SK-N-SH (cell line): ENCODE measurements at regions not wholly inside any gene's neighbourhood (a gene's known extent, or its start where the extent isn't known, plus 50 kb on each side); places are given as distances from the start of the nearest gene placed in this dataset.

ENCODE experiments used
- CTCF ChIA-PET: fragments of 300-600, 350-600 bp; formaldehyde crosslinking; extraction: SDS; loops from one replicate; lab custom pipeline; 2021; lab: Yijun Ruan, JAX
- POLR2A ChIA-PET: fragments of 350-600 bp; sonication (Branson Sonifier 250); formaldehyde crosslinking; extraction: SDS; loops from one replicate; lab custom pipeline; 2020; ENCODE audit warnings: antibody characterized with exemption, inconsistent platforms; lab: Yijun Ruan, JAX
- DNase-seq: peaks from one replicate; pipeline ENCODE4 v3.0.0; 2012
- H2AFZ ChIP-seq: fragments of 200-600 bp; sonication (generic); 2 replicates; pipeline ENCODE4 v1.8.1; 2016; ENCODE audit warnings: antibody characterized with exemption, mild to moderate bottlenecking, low read depth
- H3F3A ChIP-seq: fragments of 200-600 bp; sonication (generic); replicated peaks from 2 replicates; pipeline ENCODE3; 2016; ENCODE audit warnings: antibody characterized with exemption, mild to moderate bottlenecking; ENCODE audit not compliant: insufficient read depth
- H3K27ac ChIP-seq, 2 experiments: fragments of 200-500 bp in 1 of 2; fragments of 200-600 bp in 1 of 2; sonication (Bioruptor generic) in 1 of 2; sonication (generic), shearing (Covaris generic) in 1 of 2; 2 replicates each; pipeline versions ENCODE4 v1.5.1 to v1.6.1; 2014 to 2016; ENCODE audit warnings: low read depth in 2 of 2, inconsistent platforms in 1 of 2, low read length in 1 of 2, mild to moderate bottlenecking in 1 of 2, mixed read lengths in 1 of 2
- H3K27me3 ChIP-seq: fragments of 200-600 bp; sonication (generic), shearing (Covaris generic); 2 replicates; pipeline ENCODE4 v1.6.1; 2016; ENCODE audit warnings: mixed run types; ENCODE audit not compliant: insufficient read depth
- H3K36me3 ChIP-seq, 2 experiments: fragments of 200-500 bp in 1 of 2; fragments of 200-600 bp in 1 of 2; sonication (Bioruptor generic) in 1 of 2; sonication (generic) in 1 of 2; replicated peaks in 1 of 2; 2 replicates each; pipeline versions ENCODE3 to v1.5.1; 2014 to 2016; ENCODE audit warnings: low read length in 1 of 2, mild to moderate bottlenecking in 1 of 2; ENCODE audit not compliant: insufficient read depth in 2 of 2, control insufficient read depth in 1 of 2
- H3K4me1 ChIP-seq, 2 experiments: fragments of 200-500 bp in 1 of 2; fragments of 200-600 bp in 1 of 2; sonication (Bioruptor generic) in 1 of 2; sonication (generic), shearing (Covaris generic) in 1 of 2; 2 replicates each; pipeline versions ENCODE4 v1.5.1 to v1.6.1; 2014 to 2016; ENCODE audit warnings: low read depth in 1 of 2, low read length in 1 of 2, mixed run types in 1 of 2; ENCODE audit not compliant: insufficient read depth in 2 of 2, control insufficient read depth in 1 of 2
- H3K4me2 ChIP-seq: fragments of 200-600 bp; sonication (generic), shearing (Covaris generic); 2 replicates; pipeline ENCODE4 v1.6.1; 2017; ENCODE audit warnings: mixed run types
- H3K4me3 ChIP-seq, 2 experiments: fragments of 200-500 bp in 1 of 2; fragments of 200-600 bp in 1 of 2; sonication (Bioruptor generic) in 1 of 2; sonication (generic), shearing (Covaris generic) in 1 of 2; 2 replicates each; pipeline versions ENCODE4 v1.5.1 to v1.8.1; 2014 to 2016; ENCODE audit warnings: low read depth in 2 of 2, inconsistent platforms in 1 of 2, low read length in 1 of 2, mild to moderate bottlenecking in 1 of 2, mixed read lengths in 1 of 2, moderate library complexity in 1 of 2
- H3K79me2 ChIP-seq: fragments of 200-600 bp; sonication (generic); 2 replicates; pipeline ENCODE4 v1.8.1; 2017; ENCODE audit warnings: mild to moderate bottlenecking; ENCODE audit not compliant: insufficient read depth
- H3K9ac ChIP-seq: fragments of 200-600 bp; sonication (generic); 2 replicates; pipeline ENCODE4 v1.6.1; 2017; ENCODE audit warnings: mixed run types
- H3K9me2 ChIP-seq: fragments of 200-600 bp; sonication (generic); 2 replicates; pipeline ENCODE4 v1.6.1; 2017; ENCODE audit warnings: mixed run types
- H3K9me3 ChIP-seq: fragments of 200-600 bp; sonication (generic); 2 replicates; pipeline ENCODE4 v1.6.1; 2017; ENCODE audit warnings: mixed run types, mild to moderate bottlenecking, moderate library complexity
- H4K20me1 ChIP-seq: fragments of 200-600 bp; sonication (generic); 2 replicates; pipeline ENCODE4 v1.6.1; 2017; ENCODE audit warnings: mild to moderate bottlenecking, mixed run types; ENCODE audit not compliant: insufficient read depth
- CHD2 ChIP-seq: fragments of 150-350 bp; IDR thresholded peaks from 2 replicates; pipeline ENCODE4 v1.6.1; 2018; ENCODE audit warnings: low read length; ENCODE audit not compliant: partially characterized antibody
- EP300 ChIP-seq, 2 experiments: IDR thresholded peaks; 2 replicates each; pipeline versions ENCODE4 v1.4.0 to v1.6.1; 2012; ENCODE audit warnings: borderline replicate concordance in 1 of 2, low read depth in 1 of 2, low read length in 1 of 2
- EZH2phosphoT487 ChIP-seq: fragments of 200-600 bp; sonication (generic); IDR thresholded peaks from 2 replicates; pipeline ENCODE4 v1.6.1; 2017; ENCODE audit warnings: low read depth, mixed run types, mild to moderate bottlenecking, antibody characterized with exemption, moderate library complexity, borderline replicate concordance
- FOSL2 ChIP-seq: IDR thresholded peaks from 2 replicates; pipeline ENCODE4 v1.4.0; 2012; ENCODE audit warnings: low read depth, mild to moderate bottlenecking, moderate library complexity, borderline replicate concordance
- FOXJ3 ChIP-seq: sonication (generic); formaldehyde crosslinking; IDR thresholded peaks from 2 replicates; pipeline ENCODE4 v1.5.1; 2020; ENCODE audit warnings: mild to moderate bottlenecking, missing genetic modification reagents
- JUND ChIP-seq: IDR thresholded peaks from 2 replicates; pipeline ENCODE4 v1.4.0; 2012
- MEF2A ChIP-seq: IDR thresholded peaks from 2 replicates; pipeline ENCODE4 v1.4.0; 2012; ENCODE audit warnings: low read depth, borderline replicate concordance
- NFIC ChIP-seq: IDR thresholded peaks from 2 replicates; pipeline ENCODE4 v1.4.0; 2012; ENCODE audit warnings: borderline replicate concordance
- POLR2AphosphoS5 ChIP-seq: IDR thresholded peaks from 2 replicates; pipeline ENCODE4 v1.6.1; 2012; ENCODE audit warnings: low read depth, low read length
- RAD21 ChIP-seq: IDR thresholded peaks from 2 replicates; pipeline ENCODE4 v1.6.1; 2012; ENCODE audit warnings: mild to moderate bottlenecking, low read length
- SIN3A ChIP-seq: IDR thresholded peaks from 2 replicates; pipeline ENCODE4 v1.6.1; 2012; ENCODE audit warnings: low read depth, mild to moderate bottlenecking, low read length, moderate library complexity, borderline replicate concordance
- TAF1 ChIP-seq: IDR thresholded peaks from 2 replicates; pipeline ENCODE4 v1.6.1; 2012; ENCODE audit warnings: low read depth, mild to moderate bottlenecking, low read length, moderate library complexity, borderline replicate concordance
- TEAD4 ChIP-seq: IDR thresholded peaks from 2 replicates; pipeline ENCODE4 v1.4.0; 2012; ENCODE audit warnings: mild to moderate bottlenecking, borderline replicate concordance; ENCODE audit not compliant: insufficient read depth
- WGBS: methylation state at CpG from one replicate; pipeline ENCODE4 v1.1.6; 2017; ENCODE audit warnings: low lambda C conversion rate; 5-methylcytosine and 5-hydroxymethylcytosine counted together
- TF ChIP-seq, protein P1 (sequence below): IDR thresholded peaks from 2 replicates; pipeline ENCODE4 v1.4.0; 2012; ENCODE audit warnings: low read depth, borderline replicate concordance
- TF ChIP-seq, protein P2 (sequence below): IDR thresholded peaks from 2 replicates; pipeline ENCODE4 v1.4.0; 2012; ENCODE audit warnings: low read depth, borderline replicate concordance
- TF ChIP-seq, protein P3 (sequence below): IDR thresholded peaks from 2 replicates; pipeline ENCODE4; 2012
- TF ChIP-seq, protein P4 (sequence below): IDR thresholded peaks from 2 replicates; pipeline ENCODE4 v1.6.1; 2012; ENCODE audit warnings: mild to moderate bottlenecking, low read depth, low read length, moderate library complexity
- TF ChIP-seq, protein P5 (sequence below): fragments of 200-600 bp; sonication (generic); IDR thresholded peaks from 2 replicates; pipeline ENCODE4 v1.6.1; 2017; ENCODE audit warnings: antibody characterized with exemption, mild to moderate bottlenecking, moderate library complexity
- TF ChIP-seq, protein P6 (sequence below): IDR thresholded peaks from 2 replicates; pipeline ENCODE4 v1.4.0; 2012; ENCODE audit warnings: low read depth

DNA sequence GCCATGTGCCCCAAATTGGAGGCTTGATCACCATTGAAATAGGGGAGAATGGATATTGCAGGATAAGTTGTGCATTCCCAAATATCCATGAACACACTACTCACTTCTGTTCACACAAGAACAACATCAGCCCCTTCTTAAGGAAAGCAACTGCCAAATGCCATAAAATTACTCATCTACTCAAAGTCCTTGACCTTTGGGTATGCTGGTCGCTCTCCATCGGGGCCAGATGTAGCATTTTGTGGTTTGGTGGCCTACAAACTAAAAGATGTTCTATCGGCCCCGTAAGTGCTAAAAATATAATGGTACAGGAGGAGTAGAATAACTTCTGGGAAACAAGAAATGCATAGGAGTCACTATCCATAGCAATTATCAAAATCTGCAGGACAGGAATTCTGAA is 362.6 kb downstream of the AEBP2 start:
- POLR2A ChIA-PET: no interaction called here

More for the DNA sequence above, 362.6 kb downstream of the AEBP2 start:
- WGBS: 54% methylated on average over 4 of the region's 4 CpGs
- H3K27ac ChIP-seq: no peak overlapping the region
- no peaks in the 10 kb centered on the region for H3K9me2 ChIP-seq
- H3K9me3 ChIP-seq: no peaks in the 10 kb centered on the region
- no peak overlapping the region for H3K4me2 ChIP-seq
- CTCF ChIA-PET: no interaction called here
- no peaks in the 10 kb centered on the region for H4K20me1 ChIP-seq
- H3K4me3 ChIP-seq: no peak overlapping the region
- H3F3A ChIP-seq: peaks cover 5% of the 10 kb centered on the region
- H2AFZ ChIP-seq: no peak overlapping the region
- no peak for TF ChIP-seq FOXJ3 (CRISPR knock-in tag)
- TF ChIP-seq, protein P1, sequence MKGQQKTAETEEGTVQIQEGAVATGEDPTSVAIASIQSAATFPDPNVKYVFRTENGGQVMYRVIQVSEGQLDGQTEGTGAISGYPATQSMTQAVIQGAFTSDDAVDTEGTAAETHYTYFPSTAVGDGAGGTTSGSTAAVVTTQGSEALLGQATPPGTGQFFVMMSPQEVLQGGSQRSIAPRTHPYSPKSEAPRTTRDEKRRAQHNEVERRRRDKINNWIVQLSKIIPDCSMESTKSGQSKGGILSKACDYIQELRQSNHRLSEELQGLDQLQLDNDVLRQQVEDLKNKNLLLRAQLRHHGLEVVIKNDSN: no peak
- TF ChIP-seq, protein P2, sequence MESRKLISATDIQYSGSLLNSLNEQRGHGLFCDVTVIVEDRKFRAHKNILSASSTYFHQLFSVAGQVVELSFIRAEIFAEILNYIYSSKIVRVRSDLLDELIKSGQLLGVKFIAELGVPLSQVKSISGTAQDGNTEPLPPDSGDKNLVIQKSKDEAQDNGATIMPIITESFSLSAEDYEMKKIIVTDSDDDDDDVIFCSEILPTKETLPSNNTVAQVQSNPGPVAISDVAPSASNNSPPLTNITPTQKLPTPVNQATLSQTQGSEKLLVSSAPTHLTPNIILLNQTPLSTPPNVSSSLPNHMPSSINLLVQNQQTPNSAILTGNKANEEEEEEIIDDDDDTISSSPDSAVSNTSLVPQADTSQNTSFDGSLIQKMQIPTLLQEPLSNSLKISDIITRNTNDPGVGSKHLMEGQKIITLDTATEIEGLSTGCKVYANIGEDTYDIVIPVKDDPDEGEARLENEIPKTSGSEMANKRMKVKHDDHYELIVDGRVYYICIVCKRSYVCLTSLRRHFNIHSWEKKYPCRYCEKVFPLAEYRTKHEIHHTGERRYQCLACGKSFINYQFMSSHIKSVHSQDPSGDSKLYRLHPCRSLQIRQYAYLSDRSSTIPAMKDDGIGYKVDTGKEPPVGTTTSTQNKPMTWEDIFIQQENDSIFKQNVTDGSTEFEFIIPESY: no peak
- TF ChIP-seq FOSL2: no peak
- TF ChIP-seq EZH2phosphoT487: no peak
- no peak for TF ChIP-seq POLR2AphosphoS5
- TF ChIP-seq, protein P3, sequence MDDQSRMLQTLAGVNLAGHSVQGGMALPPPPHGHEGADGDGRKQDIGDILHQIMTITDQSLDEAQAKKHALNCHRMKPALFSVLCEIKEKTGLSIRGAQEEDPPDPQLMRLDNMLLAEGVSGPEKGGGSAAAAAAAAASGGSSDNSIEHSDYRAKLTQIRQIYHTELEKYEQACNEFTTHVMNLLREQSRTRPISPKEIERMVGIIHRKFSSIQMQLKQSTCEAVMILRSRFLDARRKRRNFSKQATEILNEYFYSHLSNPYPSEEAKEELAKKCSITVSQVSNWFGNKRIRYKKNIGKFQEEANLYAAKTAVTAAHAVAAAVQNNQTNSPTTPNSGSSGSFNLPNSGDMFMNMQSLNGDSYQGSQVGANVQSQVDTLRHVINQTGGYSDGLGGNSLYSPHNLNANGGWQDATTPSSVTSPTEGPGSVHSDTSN: no peak
- no peak for TF ChIP-seq EP300 (IDR thresholded peaks at IDR 0.05; ENCODE audit: borderline replicate concordance in 1 of 2, low read depth in 1 of 2, low read length in 1 of 2)
- TF ChIP-seq MEF2A: no peak
- TF ChIP-seq, protein P4, sequence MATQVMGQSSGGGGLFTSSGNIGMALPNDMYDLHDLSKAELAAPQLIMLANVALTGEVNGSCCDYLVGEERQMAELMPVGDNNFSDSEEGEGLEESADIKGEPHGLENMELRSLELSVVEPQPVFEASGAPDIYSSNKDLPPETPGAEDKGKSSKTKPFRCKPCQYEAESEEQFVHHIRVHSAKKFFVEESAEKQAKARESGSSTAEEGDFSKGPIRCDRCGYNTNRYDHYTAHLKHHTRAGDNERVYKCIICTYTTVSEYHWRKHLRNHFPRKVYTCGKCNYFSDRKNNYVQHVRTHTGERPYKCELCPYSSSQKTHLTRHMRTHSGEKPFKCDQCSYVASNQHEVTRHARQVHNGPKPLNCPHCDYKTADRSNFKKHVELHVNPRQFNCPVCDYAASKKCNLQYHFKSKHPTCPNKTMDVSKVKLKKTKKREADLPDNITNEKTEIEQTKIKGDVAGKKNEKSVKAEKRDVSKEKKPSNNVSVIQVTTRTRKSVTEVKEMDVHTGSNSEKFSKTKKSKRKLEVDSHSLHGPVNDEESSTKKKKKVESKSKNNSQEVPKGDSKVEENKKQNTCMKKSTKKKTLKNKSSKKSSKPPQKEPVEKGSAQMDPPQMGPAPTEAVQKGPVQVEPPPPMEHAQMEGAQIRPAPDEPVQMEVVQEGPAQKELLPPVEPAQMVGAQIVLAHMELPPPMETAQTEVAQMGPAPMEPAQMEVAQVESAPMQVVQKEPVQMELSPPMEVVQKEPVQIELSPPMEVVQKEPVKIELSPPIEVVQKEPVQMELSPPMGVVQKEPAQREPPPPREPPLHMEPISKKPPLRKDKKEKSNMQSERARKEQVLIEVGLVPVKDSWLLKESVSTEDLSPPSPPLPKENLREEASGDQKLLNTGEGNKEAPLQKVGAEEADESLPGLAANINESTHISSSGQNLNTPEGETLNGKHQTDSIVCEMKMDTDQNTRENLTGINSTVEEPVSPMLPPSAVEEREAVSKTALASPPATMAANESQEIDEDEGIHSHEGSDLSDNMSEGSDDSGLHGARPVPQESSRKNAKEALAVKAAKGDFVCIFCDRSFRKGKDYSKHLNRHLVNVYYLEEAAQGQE: no peak
- TF ChIP-seq TAF1: no peak
- TF ChIP-seq, protein P5, sequence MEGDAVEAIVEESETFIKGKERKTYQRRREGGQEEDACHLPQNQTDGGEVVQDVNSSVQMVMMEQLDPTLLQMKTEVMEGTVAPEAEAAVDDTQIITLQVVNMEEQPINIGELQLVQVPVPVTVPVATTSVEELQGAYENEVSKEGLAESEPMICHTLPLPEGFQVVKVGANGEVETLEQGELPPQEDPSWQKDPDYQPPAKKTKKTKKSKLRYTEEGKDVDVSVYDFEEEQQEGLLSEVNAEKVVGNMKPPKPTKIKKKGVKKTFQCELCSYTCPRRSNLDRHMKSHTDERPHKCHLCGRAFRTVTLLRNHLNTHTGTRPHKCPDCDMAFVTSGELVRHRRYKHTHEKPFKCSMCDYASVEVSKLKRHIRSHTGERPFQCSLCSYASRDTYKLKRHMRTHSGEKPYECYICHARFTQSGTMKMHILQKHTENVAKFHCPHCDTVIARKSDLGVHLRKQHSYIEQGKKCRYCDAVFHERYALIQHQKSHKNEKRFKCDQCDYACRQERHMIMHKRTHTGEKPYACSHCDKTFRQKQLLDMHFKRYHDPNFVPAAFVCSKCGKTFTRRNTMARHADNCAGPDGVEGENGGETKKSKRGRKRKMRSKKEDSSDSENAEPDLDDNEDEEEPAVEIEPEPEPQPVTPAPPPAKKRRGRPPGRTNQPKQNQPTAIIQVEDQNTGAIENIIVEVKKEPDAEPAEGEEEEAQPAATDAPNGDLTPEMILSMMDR: no peak
- TF ChIP-seq, protein P6, sequence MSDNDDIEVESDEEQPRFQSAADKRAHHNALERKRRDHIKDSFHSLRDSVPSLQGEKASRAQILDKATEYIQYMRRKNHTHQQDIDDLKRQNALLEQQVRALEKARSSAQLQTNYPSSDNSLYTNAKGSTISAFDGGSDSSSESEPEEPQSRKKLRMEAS: no peak
- no peak for TF ChIP-seq TEAD4
- TF ChIP-seq NFIC: no peak
- no peak for TF ChIP-seq JUND
- TF ChIP-seq RAD21: no peak
- no peak for TF ChIP-seq SIN3A
- TF ChIP-seq CHD2: no peak
- no peak overlapping the region for H3K9ac ChIP-seq
- no peak for DNase-seq
- H3K4me1 ChIP-seq: no peaks in the 10 kb centered on the region
- H3K27me3 ChIP-seq: no peaks in the 10 kb centered on the region
- H3K36me3 ChIP-seq: no peaks in the 10 kb centered on the region
- no peaks in the 10 kb centered on the region for H3K79me2 ChIP-seq
